GM23338 (cell line): ENCODE measurements at regions not wholly inside any gene's neighbourhood (a gene's known extent, or its start where the extent isn't known, plus 50 kb on each side); places are given as distances from the start of the nearest gene placed in this dataset.

ENCODE experiments used
- CTCF ChIP-seq, 2 experiments: fragments of 200-600 bp in 1 of 2; sonication (generic) in 1 of 2; conservative IDR thresholded peaks; 2 replicates each; pipeline versions ENCODE4 v1.5.1 to v1.6.1; 2016 to 2017; ENCODE audit warnings: antibody characterized with exemption in 2 of 2, low read depth in 2 of 2, mild to moderate bottlenecking in 2 of 2, moderate library complexity in 1 of 2
- ETS1 ChIP-seq: IDR thresholded peaks from 2 replicates; pipeline ENCODE4 v1.6.1; 2016; ENCODE audit warnings: antibody characterized with exemption
- EZH2 ChIP-seq: fragments of 200-600 bp; sonication (generic); IDR thresholded peaks from one replicate; pipeline ENCODE4 v1.8.0; 2017; ENCODE audit warnings: antibody characterized with exemption, mild to moderate bottlenecking, low read depth; ENCODE audit not compliant: unreplicated experiment
- JUNB ChIP-seq: IDR thresholded peaks from one replicate; pipeline ENCODE4 v1.6.1; 2016; ENCODE audit warnings: antibody characterized with exemption; ENCODE audit not compliant: unreplicated experiment
- NANOG ChIP-seq: IDR thresholded peaks from 2 replicates; pipeline ENCODE4 v1.6.1; 2016; ENCODE audit warnings: antibody characterized with exemption, borderline replicate concordance
- POLR2AphosphoS5 ChIP-seq: IDR thresholded peaks from 2 replicates; pipeline ENCODE4 v1.6.1; 2016; ENCODE audit warnings: antibody characterized with exemption, low read depth
- ZNF114 ChIP-seq: fragments of 250-450 bp; sonication (Bioruptor Pico); IDR thresholded peaks from 2 replicates; pipeline ENCODE4 v1.5.0; 2020; ENCODE audit warnings: mild to moderate bottlenecking, moderate library complexity
- ZNF462 ChIP-seq: fragments of 250-450 bp; sonication (Bioruptor Pico); IDR thresholded peaks from 2 replicates; pipeline ENCODE4 v1.5.0; 2020; ENCODE audit warnings: mild to moderate bottlenecking, moderate library complexity

- TF ChIP-seq ZNF462 (no peak), ZNF114 (CRISPR knock-in tag) (no peak), CTCF (conservative IDR thresholded peaks at IDR 0.05; ENCODE audit: low read depth in 2 of 2) (no peak), ETS1 (no peak), JUNB (no peak), NANOG (no peak), EZH2 (no peak), POLR2AphosphoS5 (no peak)
Observed at GRCh38 chr18:61198486-61198885, 134.7 kb upstream of the CDH20 start (continued).
